Glutamatergic neuron (in vitro differentiated cells): ENCODE measurements at regions not wholly inside any gene's neighbourhood (a gene's known extent, or its start where the extent isn't known, plus 50 kb on each side); places are given as distances from the start of the nearest gene placed in this dataset.

Experiments used
- DNase-seq: peaks from one replicate; pipeline ENCODE4 v3.0.0; 2022
- H3K27ac Mint-ChIP-seq: one replicate; pipeline ENCODE4 v1.8.0; 2020; ENCODE audit warnings: mild to moderate bottlenecking, mixed read lengths, inconsistent platforms; ENCODE audit not compliant: unreplicated experiment
- H3K27me3 Mint-ChIP-seq: one replicate; pipeline ENCODE4 v1.8.0; 2020; ENCODE audit warnings: mild to moderate bottlenecking, moderate library complexity, mixed read lengths, inconsistent platforms; ENCODE audit not compliant: unreplicated experiment
- H3K36me3 Mint-ChIP-seq: one replicate; pipeline ENCODE4 v1.8.0; 2020; ENCODE audit warnings: mild to moderate bottlenecking, mixed read lengths, inconsistent platforms; ENCODE audit not compliant: unreplicated experiment
- H3K4me1 Mint-ChIP-seq: one replicate; pipeline ENCODE4 v1.8.0; 2020; ENCODE audit warnings: mild to moderate bottlenecking, low read depth, mixed read lengths, inconsistent platforms; ENCODE audit not compliant: unreplicated experiment
- H3K4me3 Mint-ChIP-seq: one replicate; pipeline ENCODE4 v1.8.0; 2020; ENCODE audit warnings: mild to moderate bottlenecking, mixed read lengths, inconsistent platforms; ENCODE audit not compliant: unreplicated experiment
- H3K9me3 Mint-ChIP-seq: one replicate; pipeline ENCODE4 v1.8.0; 2020; ENCODE audit warnings: mild to moderate bottlenecking, moderate library complexity, mixed read lengths, inconsistent platforms; ENCODE audit not compliant: unreplicated experiment
- TF ChIP-seq, protein P1 (sequence below): fragments of 200-600 bp; sonication (generic); IDR thresholded peaks from one replicate; pipeline ENCODE4 v1.5.0; 2021; ENCODE audit not compliant: partially characterized antibody, unreplicated experiment

DNA sequence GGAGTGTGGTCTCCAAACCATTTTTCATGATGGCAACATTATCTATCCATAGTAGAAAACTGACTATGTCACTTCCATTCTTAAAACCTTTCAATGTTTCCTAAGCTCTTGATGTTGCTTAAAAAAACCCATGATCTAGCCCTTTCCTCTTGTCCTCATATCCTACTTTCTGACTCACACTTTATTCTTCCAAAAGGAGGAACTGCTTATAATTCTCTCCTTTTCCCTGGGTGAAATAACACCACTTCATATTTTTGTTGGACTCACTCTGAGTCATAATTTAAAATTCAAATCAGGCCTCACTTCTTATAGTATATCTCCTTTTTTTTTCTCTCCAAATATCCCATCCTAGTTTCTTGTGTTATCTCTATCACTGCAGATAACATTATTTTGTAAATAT, 513.9 kb downstream of the MAN2A1 start:
- H3K27ac Mint-ChIP-seq = no peak overlapping the region
- H3K4me3 Mint-ChIP-seq = no peak overlapping the region
- no peaks in the 10 kb centered on the region for H3K36me3 Mint-ChIP-seq
- DNase-seq = no peak
- no peaks in the 10 kb centered on the region for H3K27me3 Mint-ChIP-seq
- TF ChIP-seq, protein P1, sequence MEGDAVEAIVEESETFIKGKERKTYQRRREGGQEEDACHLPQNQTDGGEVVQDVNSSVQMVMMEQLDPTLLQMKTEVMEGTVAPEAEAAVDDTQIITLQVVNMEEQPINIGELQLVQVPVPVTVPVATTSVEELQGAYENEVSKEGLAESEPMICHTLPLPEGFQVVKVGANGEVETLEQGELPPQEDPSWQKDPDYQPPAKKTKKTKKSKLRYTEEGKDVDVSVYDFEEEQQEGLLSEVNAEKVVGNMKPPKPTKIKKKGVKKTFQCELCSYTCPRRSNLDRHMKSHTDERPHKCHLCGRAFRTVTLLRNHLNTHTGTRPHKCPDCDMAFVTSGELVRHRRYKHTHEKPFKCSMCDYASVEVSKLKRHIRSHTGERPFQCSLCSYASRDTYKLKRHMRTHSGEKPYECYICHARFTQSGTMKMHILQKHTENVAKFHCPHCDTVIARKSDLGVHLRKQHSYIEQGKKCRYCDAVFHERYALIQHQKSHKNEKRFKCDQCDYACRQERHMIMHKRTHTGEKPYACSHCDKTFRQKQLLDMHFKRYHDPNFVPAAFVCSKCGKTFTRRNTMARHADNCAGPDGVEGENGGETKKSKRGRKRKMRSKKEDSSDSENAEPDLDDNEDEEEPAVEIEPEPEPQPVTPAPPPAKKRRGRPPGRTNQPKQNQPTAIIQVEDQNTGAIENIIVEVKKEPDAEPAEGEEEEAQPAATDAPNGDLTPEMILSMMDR = no peak
- peaks cover 2% of the 10 kb centered on the region for H3K9me3 Mint-ChIP-seq
- H3K4me1 Mint-ChIP-seq = no peaks in the 10 kb centered on the region

DNA sequence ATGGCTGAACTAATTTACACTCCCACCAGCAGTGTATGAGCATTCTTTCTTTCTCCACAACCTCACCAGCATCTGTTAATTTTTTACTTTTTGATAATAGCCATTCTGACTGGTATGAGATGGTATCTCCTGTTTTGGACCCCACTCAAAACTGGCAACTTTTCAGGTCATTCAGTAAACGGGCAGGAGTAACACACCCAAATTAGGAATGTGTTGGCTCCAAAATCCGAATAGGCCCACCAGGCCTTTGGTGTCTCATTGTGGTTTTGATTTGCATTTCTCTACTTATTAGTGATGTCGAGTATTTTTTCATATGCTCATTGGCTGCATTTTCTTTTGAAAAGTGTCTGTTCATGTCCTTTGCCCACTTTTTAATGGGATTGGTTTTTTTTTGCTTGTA, 517.1 kb downstream of the TMEM232 start:
- DNase-seq = no peak
- Mint-ChIP-seq H3K36me3 (no peaks in the 10 kb centered on the region), H3K4me1 (no peaks in the 10 kb centered on the region), H3K4me3 (no peak overlapping the region), H3K27ac (no peak overlapping the region), H3K9me3 (peaks cover 2% of the 10 kb centered on the region), H3K27me3 (no peaks in the 10 kb centered on the region)
- TF ChIP-seq, protein P1 = no peak

DNA sequence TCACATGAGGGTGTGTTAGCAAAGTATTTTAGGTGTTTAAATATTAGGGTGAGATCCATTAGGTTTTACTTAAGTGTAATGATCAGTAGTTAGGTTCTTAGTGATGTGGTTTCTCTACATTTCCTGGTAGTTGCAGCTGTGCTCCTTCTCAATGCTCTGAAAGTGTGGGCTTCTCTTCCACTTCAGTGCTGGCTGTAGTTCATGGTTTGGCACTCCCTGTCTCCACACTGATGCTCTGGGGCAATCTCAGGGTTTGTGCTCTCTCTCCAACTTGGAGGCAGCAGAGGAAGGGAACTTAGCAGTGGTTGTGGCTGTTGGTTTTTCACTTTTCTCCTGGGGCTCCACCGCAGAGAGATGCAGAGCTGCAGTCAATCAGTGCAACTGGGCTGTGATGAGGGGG, 507.5 kb downstream of the TMEM232 start:
- no peak overlapping the region for H3K4me3 Mint-ChIP-seq
- peaks cover 42% of the 10 kb centered on the region for H3K36me3 Mint-ChIP-seq
- H3K27me3 Mint-ChIP-seq = no peaks in the 10 kb centered on the region
- H3K9me3 Mint-ChIP-seq = peaks cover 5% of the 10 kb centered on the region
- TF ChIP-seq, protein P1 = no peak
- H3K4me1 Mint-ChIP-seq = no peaks in the 10 kb centered on the region
- DNase-seq = no peak
- no peak overlapping the region for H3K27ac Mint-ChIP-seq

DNA sequence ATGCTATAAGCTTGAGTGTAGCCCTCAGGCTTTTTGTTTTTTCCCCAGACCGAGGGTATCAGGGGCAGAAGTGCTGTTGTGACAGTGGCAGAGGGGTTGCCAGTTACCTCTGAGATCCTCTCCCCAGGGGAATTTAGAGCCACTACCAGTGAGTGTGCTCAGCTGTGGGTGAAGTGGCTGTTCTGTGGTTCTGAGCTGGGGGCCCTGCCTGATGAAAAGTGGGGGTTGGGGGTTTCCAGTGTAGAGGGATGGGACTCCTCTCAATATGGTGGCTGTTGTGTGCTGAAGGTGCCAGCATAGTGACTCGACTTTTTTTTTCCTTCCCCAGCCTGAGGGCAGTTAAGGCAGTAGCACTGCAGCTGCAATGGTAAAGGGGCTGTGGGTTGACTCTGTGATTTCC, 506.7 kb downstream of the TMEM232 start:
- no peak for DNase-seq
- H3K27me3 Mint-ChIP-seq = no peaks in the 10 kb centered on the region
- H3K4me3 Mint-ChIP-seq = no peak overlapping the region
- no peaks in the 10 kb centered on the region for H3K4me1 Mint-ChIP-seq
- H3K9me3 Mint-ChIP-seq = peaks cover 5% of the 10 kb centered on the region
- no peak overlapping the region for H3K27ac Mint-ChIP-seq
- H3K36me3 Mint-ChIP-seq = peaks cover 42% of the 10 kb centered on the region
- TF ChIP-seq, protein P1 = no peak

DNA sequence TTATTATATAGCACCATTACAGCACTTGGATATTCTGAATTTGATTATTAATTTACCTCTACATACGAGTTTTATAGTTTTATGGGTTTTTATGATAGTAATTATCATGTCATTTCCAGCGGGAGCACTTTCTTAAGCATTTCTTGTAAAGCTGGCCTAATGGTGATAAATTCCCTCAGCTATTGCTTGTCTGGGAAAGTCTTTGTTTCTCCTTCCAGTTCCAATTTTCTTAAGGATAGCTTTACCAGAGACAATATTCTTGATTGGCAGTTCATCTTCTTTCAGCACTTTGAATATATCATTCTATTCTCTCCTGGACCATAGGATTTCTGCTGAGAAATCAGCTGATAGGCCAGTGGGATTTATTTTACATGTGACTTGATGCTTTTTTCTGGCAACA, 505.4 kb downstream of the TMEM232 start:
- Mint-ChIP-seq H3K36me3 (peaks cover 42% of the 10 kb centered on the region), H3K9me3 (peaks cover 5% of the 10 kb centered on the region), H3K27me3 (no peaks in the 10 kb centered on the region), H3K4me1 (no peaks in the 10 kb centered on the region), H3K27ac (no peak overlapping the region), H3K4me3 (no peak overlapping the region)
- DNase-seq = no peak
- TF ChIP-seq, protein P1 = no peak
